Endothelial cell of umbilical vein (primary cell): ENCODE measurements at regions not wholly inside any gene's neighbourhood (a gene's known extent, or its start where the extent isn't known, plus 50 kb on each side); places are given as distances from the start of the nearest gene placed in this dataset.
A peak's percentile ranks its signal among the peaks of the same experiment; 100 is the strongest.

Source experiments
- BruUV-seq: library from RNA; stranded (reverse); fragments of 400-500 nt; replicated peaks from 2 replicates; lab custom pipeline; 2021; lab: Mats Ljungman, UMichigan
- CTCF ChIA-PET: fragments of 300-600, 350-600 bp; sonication (Branson Sonifier 250); formaldehyde crosslinking; loops from one replicate; lab custom pipeline; 2021; ENCODE audit warnings: antibody characterized with exemption, inconsistent platforms; lab: Charles Lee
- POLR2A ChIA-PET: fragments of 300-600, 350-600 bp; sonication (Branson Sonifier 250); formaldehyde crosslinking; loops from one replicate; lab custom pipeline; 2021; ENCODE audit warnings: antibody characterized with exemption, inconsistent platforms; lab: Charles Lee
- DNase-seq: peaks from one replicate; pipeline ENCODE4 v3.0.0-alpha.2; 2011; ENCODE audit warnings: low read depth, low spot score
- FAIRE-seq: peaks from 2 replicates; lab custom pipeline; 2011; peaks lifted over from hg19 to GRCh38; lab: Jason Lieb, UNC
- H2AFZ ChIP-seq: 2 replicates; pipeline ENCODE4 v1.6.0; 2012; ENCODE audit warnings: low read depth, low read length, control low read depth, inconsistent platforms
- H3K27ac ChIP-seq: 2 replicates; pipeline ENCODE4 v1.5.1; 2011; ENCODE audit warnings: low read depth, mild to moderate bottlenecking, control low read depth, low read length, moderate library complexity; ENCODE audit not compliant: insufficient read depth
- H3K27me3 ChIP-seq, 2 experiments: 2 replicates each; pipeline versions ENCODE4 v1.6.0 to v1.6.1; 2011; ENCODE audit warnings: low read length in 2 of 2, mixed read lengths in 1 of 2; ENCODE audit not compliant: control insufficient read depth in 2 of 2, insufficient read depth in 2 of 2
- H3K36me3 ChIP-seq, 2 experiments: 2 replicates in 1 of 2; 3 replicates in 1 of 2; pipeline ENCODE4 v1.5.1; 2011; ENCODE audit warnings: low read length in 2 of 2, mild to moderate bottlenecking in 1 of 2, moderate library complexity in 1 of 2; ENCODE audit not compliant: control insufficient read depth in 2 of 2, insufficient read depth in 2 of 2; ENCODE audit errors: extremely low read depth in 1 of 2
- H3K4me1 ChIP-seq: 3 replicates; pipeline ENCODE4 v1.5.1; 2011; ENCODE audit warnings: mild to moderate bottlenecking, low read length; ENCODE audit not compliant: control insufficient read depth, insufficient read depth; ENCODE audit errors: extremely low read depth
- H3K4me2 ChIP-seq: 2 replicates; pipeline ENCODE4 v1.6.1; 2011; ENCODE audit warnings: low read length, control low read depth, mixed read lengths; ENCODE audit not compliant: insufficient read depth
- H3K4me3 ChIP-seq, 3 experiments: fragments of 200-600 bp in 1 of 3; sonication (generic), shearing (Covaris generic) in 1 of 3; replicated peaks in 1 of 3; 2 replicates each; pipeline ENCODE4 v1.5.1; 2011 to 2016; ENCODE audit warnings: control low read depth in 3 of 3, low read length in 3 of 3, mild to moderate bottlenecking in 2 of 3, inconsistent platforms in 1 of 3, low read depth in 1 of 3, moderate library complexity in 1 of 3; ENCODE audit not compliant: insufficient read depth in 1 of 3
- H3K79me2 ChIP-seq: 2 replicates; pipeline ENCODE4 v1.6.0; 2012; ENCODE audit warnings: low read length, inconsistent platforms; ENCODE audit not compliant: control insufficient read depth, insufficient read depth
- H3K9ac ChIP-seq: replicated peaks from 2 replicates; pipeline ENCODE3; 2011; ENCODE audit warnings: low read length, control low read depth; ENCODE audit not compliant: insufficient read depth; ENCODE audit errors: extremely low read depth
- H3K9me1 ChIP-seq: replicated peaks from 3 replicates; pipeline ENCODE4 v1.6.0; 2011; ENCODE audit warnings: mild to moderate bottlenecking, low read length; ENCODE audit not compliant: control insufficient read depth, insufficient read depth; ENCODE audit errors: extremely low read depth
- H3K9me3 ChIP-seq: replicated peaks from 2 replicates; pipeline ENCODE4 v1.5.1; 2012; ENCODE audit warnings: low read length, inconsistent platforms; ENCODE audit not compliant: control insufficient read depth, insufficient read depth
- H4K20me1 ChIP-seq: replicated peaks from 2 replicates; pipeline ENCODE3; 2011; ENCODE audit warnings: mild to moderate bottlenecking, low read length; ENCODE audit not compliant: control insufficient read depth, insufficient read depth; ENCODE audit errors: extremely low read depth
- CTCF ChIP-seq, 2 donors: IDR thresholded peaks; 1 replicate in 1 of 2; 2 replicates in 1 of 2; pipeline ENCODE4 v1.5.1; 2011; ENCODE audit warnings: low read length in 2 of 2, mild to moderate bottlenecking in 2 of 2, moderate library complexity in 2 of 2, control low read depth in 1 of 2, inconsistent platforms in 1 of 2, low read depth in 1 of 2; ENCODE audit not compliant: insufficient read depth in 1 of 2; ENCODE audit errors: extremely low read depth in 1 of 2
- EZH2 ChIP-seq: IDR thresholded peaks from 2 replicates; pipeline ENCODE4 v1.6.1; 2012; ENCODE audit warnings: borderline replicate concordance, low read depth, mild to moderate bottlenecking, moderate library complexity, low read length, inconsistent platforms; ENCODE audit not compliant: severe bottlenecking
- FOS ChIP-seq: IDR thresholded peaks from 2 replicates; pipeline ENCODE4 v1.6.1; 2011; ENCODE audit warnings: mild to moderate bottlenecking, low read length, moderate library complexity, borderline replicate concordance; ENCODE audit not compliant: insufficient read depth
- GATA2 ChIP-seq: IDR thresholded peaks from 2 replicates; pipeline ENCODE4 v1.7.0; 2011; ENCODE audit warnings: low read depth, mild to moderate bottlenecking, moderate library complexity, mixed read lengths, low read length; ENCODE audit not compliant: insufficient read length, insufficient read depth
- JUN ChIP-seq: IDR thresholded peaks from 2 replicates; pipeline ENCODE4 v1.6.1; 2011; ENCODE audit warnings: borderline replicate concordance, low read depth; ENCODE audit not compliant: insufficient read length, insufficient read depth
- MAX ChIP-seq: IDR thresholded peaks from 2 replicates; pipeline ENCODE4 v1.6.1; 2011; ENCODE audit not compliant: insufficient read depth, insufficient read length
- MYC ChIP-seq: IDR thresholded peaks from one replicate; pipeline ENCODE4 v1.6.1; 2011; ENCODE audit warnings: mild to moderate bottlenecking, low read depth, low read length
- POLR2A ChIP-seq: IDR thresholded peaks from 2 replicates; pipeline ENCODE4 v1.6.1; 2012; ENCODE audit warnings: low read depth, mild to moderate bottlenecking, control low read depth, low read length
- POLR2AphosphoS5 ChIP-seq: IDR thresholded peaks from 2 replicates; pipeline ENCODE4 v1.6.1; 2012; ENCODE audit warnings: low read depth, mild to moderate bottlenecking, control low read depth, low read length, moderate library complexity; ENCODE audit not compliant: insufficient read depth
- dilution Hi-C: fragments of 300-500 bp; cut with MboI; formaldehyde crosslinking; loops from one replicate; pipeline ENCODE4 v1.15.0; 2019; ENCODE audit warnings: low sequenced_read_pairs; ENCODE audit not compliant: extremely low pct_ligation_motif_present
- intact Hi-C: fragments of 100-400 bp; cut with micrococcal nuclease; formaldehyde crosslinking; loops from one replicate; pipeline ENCODE4 v1.10.0; 2022

- TF ChIP-seq GATA2 (peak; percentile 83), JUN (no peak), FOS (peak; percentile 59), MAX (no peak), POLR2AphosphoS5 (peak; percentile 60)
- no peaks in the 10 kb centered on the region for H3K79me2 ChIP-seq
- H3K9me3 ChIP-seq = no peaks in the 10 kb centered on the region
- no peak overlapping the region for H3K27ac ChIP-seq
- CTCF ChIA-PET = interaction anchor here (1.0 to 1.4 kb wide), 3 partner anchors 10 to 35 kb away, joined by 3 to 4 read pairs (median 3); no protein-coding TSS in a partner anchor
- POLR2A ChIA-PET = no interaction called here
- H3K4me2 ChIP-seq = no peak overlapping the region
- no peak overlapping the region for H2AFZ ChIP-seq
- H3K27me3 ChIP-seq = no peaks in the 10 kb centered on the region
- intact Hi-C loops = no loop called here
- BruUV-seq = no TSS peak
- H3K36me3 ChIP-seq = no peaks in the 10 kb centered on the region
- DNase-seq (peak; percentile 36), FAIRE-seq (peak; percentile 33)
- H3K4me3 ChIP-seq = no peak overlapping the region
- H4K20me1 ChIP-seq = no peaks in the 10 kb centered on the region
- H3K9ac ChIP-seq = no peak overlapping the region
- peaks cover 29% of the 10 kb centered on the region for H3K4me1 ChIP-seq
- H3K9me1 ChIP-seq = no peaks in the 10 kb centered on the region
- dilution Hi-C loops = loop anchor here (25.0 kb wide), 1 partner anchor 175 kb away; the partner anchor contains the start of gene TSC22D2
Observed at GRCh38 chr3:150237490-150237889, 170.6 kb upstream of the TSC22D2 start.

GRCh38 chr3:150236316-150237082 is 171.6 kb upstream of the TSC22D2 start:
- ChIA-PET CTCF (interaction anchor here (0.7 kb wide), 1 partner anchor 176 kb away, joined by 3 read pairs; no protein-coding TSS in a partner anchor), POLR2A (interaction anchor here (0.9 kb wide), 1 partner anchor 173 kb away, joined by 3 read pairs; no protein-coding TSS in a partner anchor)
- no peak overlapping the region for H3K27ac ChIP-seq
- intact Hi-C loops = no loop called here
- no peak overlapping the region for H3K9ac ChIP-seq
- dilution Hi-C loops = loop anchor here (25.0 kb wide), 1 partner anchor 176 kb away; the partner anchor contains the start of gene TSC22D2
- no peaks in the 10 kb centered on the region for H3K79me2 ChIP-seq
- no TSS peak for BruUV-seq
- H3K4me3 ChIP-seq = no peak overlapping the region
- H3K27me3 ChIP-seq = no peaks in the 10 kb centered on the region
- H3K9me3 ChIP-seq = no peaks in the 10 kb centered on the region
- H4K20me1 ChIP-seq = no peaks in the 10 kb centered on the region
- no peak for TF ChIP-seq MYC
- no peak for TF ChIP-seq GATA2
- no peak for TF ChIP-seq FOS
- TF ChIP-seq POLR2AphosphoS5 = no peak
- no peak for TF ChIP-seq JUN
- no peak for TF ChIP-seq MAX
- no peak for TF ChIP-seq EZH2
- TF ChIP-seq CTCF (IDR thresholded peaks at IDR 0.05; ENCODE audit: extremely low read depth in 1 of 2, insufficient read depth in 1 of 2, low read depth in 1 of 2, low read length in 2 of 2) = no peak
- TF ChIP-seq POLR2A = no peak
- no peaks in the 10 kb centered on the region for H3K9me1 ChIP-seq
- peaks cover 34% of the 10 kb centered on the region for H3K4me1 ChIP-seq
- DNase-seq = no peak
- no peak overlapping the region for H3K4me2 ChIP-seq
- H2AFZ ChIP-seq = no peak overlapping the region
- no peaks in the 10 kb centered on the region for H3K36me3 ChIP-seq
- no peak for FAIRE-seq
